Coronary artery (tissue), 2 donors: ENCODE measurements at regions not wholly inside any gene's neighbourhood (a gene's known extent, or its start where the extent isn't known, plus 50 kb on each side); places are given as distances from the start of the nearest gene placed in this dataset.

Source experiments
- DNase-seq: peaks from one replicate; pipeline ENCODE4 v3.0.0-alpha.2; 2017; ENCODE audit warnings: low spot score
- H3K27ac ChIP-seq, 2 donors: fragments of 200-600 bp; sonication (generic); one replicate each; pipeline ENCODE4 v1.5.1; 2016 to 2019
- H3K4me3 ChIP-seq: fragments of 200-600 bp; sonication (generic); 2 replicates; pipeline ENCODE4 v1.5.1; 2016; ENCODE audit warnings: mild to moderate bottlenecking, moderate library complexity
- TF ChIP-seq, protein P1 (sequence below): fragments of 200-600 bp; sonication (generic); IDR thresholded peaks from one replicate; pipeline ENCODE4 v1.5.1; 2019; ENCODE audit warnings: antibody characterized with exemption

DNA sequence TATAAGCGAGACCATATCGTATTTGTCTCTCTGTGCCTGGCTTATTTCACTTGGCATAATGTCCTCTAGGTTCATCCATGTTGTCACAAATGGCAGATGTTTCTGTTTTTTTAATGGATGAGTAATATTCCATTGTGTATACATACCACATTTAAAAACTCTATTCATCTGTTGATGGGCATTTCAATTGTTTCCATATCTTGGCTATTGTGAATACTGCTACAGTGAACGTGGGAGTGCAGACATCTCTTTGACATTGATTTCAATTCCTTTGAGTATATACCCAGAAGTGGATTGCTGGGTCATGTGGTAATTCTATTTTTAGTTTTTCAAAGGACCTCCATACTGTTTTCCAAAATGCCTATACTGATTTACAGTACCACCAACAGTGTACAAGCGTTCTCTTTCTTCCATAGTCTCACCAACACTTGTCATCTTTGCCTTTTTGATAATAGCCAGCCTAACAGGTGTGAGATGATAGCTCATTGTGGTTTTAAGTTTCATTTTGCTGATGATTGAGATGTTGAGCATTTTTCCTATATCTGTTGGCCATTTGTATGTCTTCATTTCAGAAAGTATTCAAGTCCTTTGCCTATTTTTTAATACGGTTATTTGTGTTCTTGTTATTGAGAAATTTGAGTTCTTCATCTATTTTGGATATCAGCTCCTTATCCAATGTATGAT lies 194.7 kb upstream of the E2F8 start:
- TF ChIP-seq, protein P1, sequence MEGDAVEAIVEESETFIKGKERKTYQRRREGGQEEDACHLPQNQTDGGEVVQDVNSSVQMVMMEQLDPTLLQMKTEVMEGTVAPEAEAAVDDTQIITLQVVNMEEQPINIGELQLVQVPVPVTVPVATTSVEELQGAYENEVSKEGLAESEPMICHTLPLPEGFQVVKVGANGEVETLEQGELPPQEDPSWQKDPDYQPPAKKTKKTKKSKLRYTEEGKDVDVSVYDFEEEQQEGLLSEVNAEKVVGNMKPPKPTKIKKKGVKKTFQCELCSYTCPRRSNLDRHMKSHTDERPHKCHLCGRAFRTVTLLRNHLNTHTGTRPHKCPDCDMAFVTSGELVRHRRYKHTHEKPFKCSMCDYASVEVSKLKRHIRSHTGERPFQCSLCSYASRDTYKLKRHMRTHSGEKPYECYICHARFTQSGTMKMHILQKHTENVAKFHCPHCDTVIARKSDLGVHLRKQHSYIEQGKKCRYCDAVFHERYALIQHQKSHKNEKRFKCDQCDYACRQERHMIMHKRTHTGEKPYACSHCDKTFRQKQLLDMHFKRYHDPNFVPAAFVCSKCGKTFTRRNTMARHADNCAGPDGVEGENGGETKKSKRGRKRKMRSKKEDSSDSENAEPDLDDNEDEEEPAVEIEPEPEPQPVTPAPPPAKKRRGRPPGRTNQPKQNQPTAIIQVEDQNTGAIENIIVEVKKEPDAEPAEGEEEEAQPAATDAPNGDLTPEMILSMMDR, result no peak
- Histone ChIP-seq H3K4me3 (no peak overlapping the region), H3K27ac (no peak overlapping the region)
- DNase-seq, result no peak

GRCh38 chr11:19433791-19434190 lies 193.0 kb upstream of the E2F8 start:
- Histone ChIP-seq H3K4me3 (no peak overlapping the region), H3K27ac (no peak overlapping the region)
- no peak for DNase-seq
- TF ChIP-seq, protein P1, result no peak

- H3K27ac ChIP-seq, result no peak overlapping the region
- TF ChIP-seq, protein P1, result no peak
- no peak overlapping the region for H3K4me3 ChIP-seq
- DNase-seq, result no peak
Observed at GRCh38 chr11:19433367-19433766, 192.6 kb upstream of the E2F8 start.

DNA sequence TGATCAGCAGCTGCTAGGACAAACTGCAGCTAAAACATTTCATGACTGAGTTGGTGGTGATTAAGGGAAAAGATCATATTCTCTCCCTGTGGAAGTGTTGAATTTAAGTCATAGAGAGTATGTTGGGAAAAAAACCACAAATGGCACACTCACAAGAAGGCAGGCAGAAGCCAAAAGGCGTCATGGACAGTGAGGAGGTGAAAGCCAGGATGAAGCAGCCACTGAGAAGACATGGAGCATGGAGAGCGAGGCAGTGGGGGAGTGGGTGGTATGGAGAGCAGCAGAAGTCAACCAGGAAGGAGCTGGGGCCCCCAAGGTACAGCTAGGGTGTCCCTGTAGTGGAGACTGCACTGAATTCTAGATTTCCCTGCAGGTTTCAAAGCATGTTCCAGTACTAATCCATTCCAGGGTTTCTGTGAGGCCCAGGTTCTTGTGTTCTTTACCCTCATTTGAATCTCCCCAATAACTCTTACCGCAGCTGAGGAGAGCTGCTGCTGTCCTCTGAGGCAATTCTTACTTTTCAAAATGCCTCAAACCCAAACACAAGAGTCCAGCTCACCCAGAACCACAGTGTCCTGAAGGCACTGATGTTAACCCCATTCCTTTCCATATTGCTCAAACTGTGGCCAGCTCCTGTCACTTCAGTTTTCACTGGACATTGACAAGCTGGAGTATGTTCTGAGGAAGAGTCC lies 191.8 kb upstream of the E2F8 start:
- TF ChIP-seq, protein P1, result no peak

DNA sequence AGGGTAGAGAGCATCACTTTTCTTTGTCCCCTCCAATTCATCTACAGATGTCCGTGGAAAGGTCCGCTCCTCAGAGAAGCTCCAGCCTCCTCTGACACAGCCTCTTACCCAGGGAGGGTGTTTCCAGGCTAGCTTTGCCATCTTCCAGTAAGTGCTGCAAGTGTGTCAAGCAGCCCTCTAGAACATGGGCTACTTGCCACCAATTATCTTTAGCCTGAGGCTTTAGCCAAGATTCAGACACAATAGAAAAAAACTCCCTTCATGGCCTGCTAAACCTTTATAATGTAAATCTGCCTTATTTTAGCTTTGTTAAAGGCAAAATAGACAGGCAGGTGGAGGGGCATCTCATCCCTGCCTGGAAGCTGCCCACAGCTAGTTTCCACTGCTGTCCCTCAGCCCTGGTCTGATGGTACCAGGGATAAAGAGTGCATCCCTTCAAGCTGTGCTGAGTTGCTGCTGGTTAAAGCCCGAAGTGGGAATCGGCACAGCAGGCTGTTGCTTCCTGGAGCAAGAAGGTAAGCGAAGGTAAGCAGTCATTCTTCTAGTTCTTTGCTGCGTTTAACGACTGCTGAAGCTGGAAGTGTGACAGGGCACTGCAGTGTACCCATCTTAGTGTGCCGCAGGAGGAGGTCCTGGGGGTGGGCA lies 190.1 kb upstream of the E2F8 start:
- H3K4me3 ChIP-seq, result no peak overlapping the region
- H3K27ac ChIP-seq, result no peak overlapping the region
- no peak for DNase-seq
- TF ChIP-seq, protein P1, result no peak

More for the DNA sequence above, 191.8 kb upstream of the E2F8 start:
- Histone ChIP-seq H3K4me3 (no peak overlapping the region), H3K27ac (peak overlapping the region in 1 of 2 donors; percentile 34)
- no peak for DNase-seq

DNA sequence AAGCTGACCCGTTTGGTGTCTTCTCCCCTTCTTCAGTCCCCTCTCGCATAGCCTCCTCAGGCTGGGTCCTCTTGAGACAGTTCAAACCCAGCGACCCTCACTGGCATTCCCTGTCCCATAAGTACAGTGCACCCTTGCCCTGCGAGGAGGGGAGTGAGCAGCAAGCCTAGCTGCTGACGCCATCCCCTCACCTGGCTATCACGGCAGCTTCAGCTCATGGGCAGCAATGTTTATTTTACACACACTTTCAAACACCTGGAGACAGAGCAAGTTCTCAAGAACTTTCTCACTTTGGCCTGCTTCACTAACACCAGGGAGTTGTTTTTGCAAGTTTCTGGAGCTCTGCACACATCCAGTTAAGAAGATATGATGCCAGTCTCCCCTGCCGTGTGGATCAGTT lies 189.6 kb upstream of the E2F8 start:
- Histone ChIP-seq H3K4me3 (no peak overlapping the region), H3K27ac (no peak overlapping the region)
- TF ChIP-seq, protein P1, result no peak
- no peak for DNase-seq
